ENCODE measurements at regions not wholly inside any gene's neighbourhood (a gene's known extent, or its start where the extent isn't known, plus 50 kb on each side); places are given as distances from the start of the nearest gene placed in this dataset.
A peak's percentile ranks its signal among the peaks of the same experiment; 100 is the strongest.

- no peak overlapping the region for H3K27ac ChIP-seq
- no peaks in the 10 kb centered on the region for H3K27me3 ChIP-seq
- H3K9me3 ChIP-seq, result no peaks in the 10 kb centered on the region
- no peaks in the 10 kb centered on the region for H3K36me3 ChIP-seq
- WGBS (ENCODE audit: insufficient coverage, low coverage, low lambda C conversion rate, missing lambda C conversion rate), result 92% methylated on average over 6 of the region's 6 CpGs
- no peak for DNase-seq
- intact Hi-C loops (cut with DNase I), result no loop called here
- no peak for ATAC-seq
- TF ChIP-seq POLR2A (IDR thresholded peaks at IDR 0.05), result no peak
- no peak for TF ChIP-seq CTCF (IDR thresholded peaks at IDR 0.05)
- H3K4me3 ChIP-seq, result no peak overlapping the region
- H3K4me1 ChIP-seq, result peaks cover 0 to 8% (median 2%) of the 10 kb centered on the region in 4 donors
Observed at GRCh38 chr15:62608369-62608768, 434.2 kb upstream of the TPM1 start.

GRCh38 chr15:62610265-62610869 lies 432.2 kb upstream of the TPM1 start:
- 45% methylated on average over 4 of the region's 6 CpGs for WGBS (ENCODE audit: insufficient coverage, low coverage, low lambda C conversion rate, missing lambda C conversion rate)
- peak; percentile 40 to 57 (median 48) for ATAC-seq

GRCh38 chr15:62611002-62611401 lies 431.5 kb upstream of the TPM1 start:
- TF ChIP-seq CTCF (IDR thresholded peaks at IDR 0.05) (no peak), POLR2A (IDR thresholded peaks at IDR 0.05) (no peak)
- intact Hi-C loops (cut with DNase I), result no loop called here

More at GRCh38 chr15:62610265-62610869, 432.2 kb upstream of the TPM1 start:
- no peaks in the 10 kb centered on the region for H3K9me3 ChIP-seq
- intact Hi-C loops (cut with DNase I), result no loop called here
- no peaks in the 10 kb centered on the region for H3K4me1 ChIP-seq
- no peak overlapping the region for H3K4me3 ChIP-seq
- H3K27me3 ChIP-seq, result no peaks in the 10 kb centered on the region
- no peak for DNase-seq
- H3K36me3 ChIP-seq, result no peaks in the 10 kb centered on the region
- H3K27ac ChIP-seq, result no peak overlapping the region
- TF ChIP-seq POLR2A (IDR thresholded peaks at IDR 0.05) (no peak), CTCF (IDR thresholded peaks at IDR 0.05) (no peak)

GRCh38 chr15:62612183-62612733 lies 430.3 kb upstream of the TPM1 start:
- Histone ChIP-seq H3K4me3 (no peak overlapping the region), H3K27me3 (no peaks in the 10 kb centered on the region), H3K9me3 (no peaks in the 10 kb centered on the region), H3K4me1 (no peaks in the 10 kb centered on the region), H3K36me3 (no peaks in the 10 kb centered on the region), H3K27ac (no peak overlapping the region)
- WGBS (ENCODE audit: insufficient coverage, low coverage, low lambda C conversion rate, missing lambda C conversion rate), result 83% methylated on average over 5 of the region's 5 CpGs
- TF ChIP-seq POLR2A (IDR thresholded peaks at IDR 0.05) (no peak), CTCF (IDR thresholded peaks at IDR 0.05) (no peak)
- DNase-seq (no peak), ATAC-seq (no peak)
- intact Hi-C loops (cut with DNase I), result no loop called here

More at GRCh38 chr15:62611002-62611401, 431.5 kb upstream of the TPM1 start:
- 91% methylated on average over 2 of the region's 2 CpGs for WGBS (ENCODE audit: insufficient coverage, low coverage, low lambda C conversion rate, missing lambda C conversion rate)
- no peaks in the 10 kb centered on the region for H3K9me3 ChIP-seq
- H3K27me3 ChIP-seq, result no peaks in the 10 kb centered on the region
- H3K4me1 ChIP-seq, result no peaks in the 10 kb centered on the region
- no peaks in the 10 kb centered on the region for H3K36me3 ChIP-seq
- ATAC-seq (no peak), DNase-seq (no peak)
- no peak overlapping the region for H3K27ac ChIP-seq
- no peak overlapping the region for H3K4me3 ChIP-seq
